ENCODE measurements at regions not wholly inside any gene's neighbourhood (a gene's known extent, or its start where the extent isn't known, plus 50 kb on each side); places are given as distances from the start of the nearest gene placed in this dataset.

DNA sequence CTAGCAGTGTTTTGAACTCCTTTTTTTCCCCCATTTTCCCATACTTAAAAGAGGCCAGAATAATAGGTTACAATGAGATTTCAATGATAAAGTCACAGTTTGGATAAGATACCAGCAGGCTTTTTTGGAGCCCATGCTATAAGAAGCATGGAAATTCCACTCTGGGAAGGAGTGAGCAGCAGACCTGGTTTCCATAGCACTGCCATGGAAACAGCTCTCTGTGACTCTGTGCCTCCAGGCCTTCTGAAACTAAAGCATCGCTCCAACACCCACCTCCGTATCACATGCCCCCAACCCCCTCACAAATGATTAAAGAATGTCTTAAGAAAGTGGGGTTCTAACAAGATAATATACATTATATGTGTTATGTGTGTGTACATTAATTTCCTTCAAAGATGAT lies 165.0 kb downstream of the GRIN2B start:
- DNase-seq (no peak), ATAC-seq (no peak)
- intact Hi-C loops (cut with DNase I): no loop called here
- TF ChIP-seq, protein P1, sequence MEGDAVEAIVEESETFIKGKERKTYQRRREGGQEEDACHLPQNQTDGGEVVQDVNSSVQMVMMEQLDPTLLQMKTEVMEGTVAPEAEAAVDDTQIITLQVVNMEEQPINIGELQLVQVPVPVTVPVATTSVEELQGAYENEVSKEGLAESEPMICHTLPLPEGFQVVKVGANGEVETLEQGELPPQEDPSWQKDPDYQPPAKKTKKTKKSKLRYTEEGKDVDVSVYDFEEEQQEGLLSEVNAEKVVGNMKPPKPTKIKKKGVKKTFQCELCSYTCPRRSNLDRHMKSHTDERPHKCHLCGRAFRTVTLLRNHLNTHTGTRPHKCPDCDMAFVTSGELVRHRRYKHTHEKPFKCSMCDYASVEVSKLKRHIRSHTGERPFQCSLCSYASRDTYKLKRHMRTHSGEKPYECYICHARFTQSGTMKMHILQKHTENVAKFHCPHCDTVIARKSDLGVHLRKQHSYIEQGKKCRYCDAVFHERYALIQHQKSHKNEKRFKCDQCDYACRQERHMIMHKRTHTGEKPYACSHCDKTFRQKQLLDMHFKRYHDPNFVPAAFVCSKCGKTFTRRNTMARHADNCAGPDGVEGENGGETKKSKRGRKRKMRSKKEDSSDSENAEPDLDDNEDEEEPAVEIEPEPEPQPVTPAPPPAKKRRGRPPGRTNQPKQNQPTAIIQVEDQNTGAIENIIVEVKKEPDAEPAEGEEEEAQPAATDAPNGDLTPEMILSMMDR (IDR thresholded peaks at IDR 0.05): no peak
- WGBS, 2 donors: 64 to 73% methylated on average over 2 of the region's 2 CpGs
- no peak overlapping the region for H3K4me3 ChIP-seq
- peaks cover 0 to 6% (median 0%) of the 10 kb centered on the region in 9 donors for H3K4me1 ChIP-seq
- no peaks in the 10 kb centered on the region for H3K36me3 ChIP-seq
- peaks cover 0 to 5% (median 0%) of the 10 kb centered on the region in 7 donors for H3K27me3 ChIP-seq
- H3K27ac ChIP-seq: no peak overlapping the region
- no peaks in the 10 kb centered on the region for H3K9me3 ChIP-seq

GRCh38 chr12:13812168-13812567 lies 169.2 kb downstream of the GRIN2B start:
- Histone ChIP-seq H3K4me3 (no peak overlapping the region), H3K36me3 (no peaks in the 10 kb centered on the region), H3K27me3 (peaks cover 0 to 5% (median 0%) of the 10 kb centered on the region in 7 donors), H3K27ac (no peak overlapping the region), H3K9me3 (no peaks in the 10 kb centered on the region), H3K4me1 (peaks cover 0 to 6% (median 0%) of the 10 kb centered on the region in 9 donors)
- TF ChIP-seq, protein P1 (IDR thresholded peaks at IDR 0.05): no peak
- DNase-seq (no peak), ATAC-seq (no peak)
- intact Hi-C loops (cut with DNase I): no loop called here

DNA sequence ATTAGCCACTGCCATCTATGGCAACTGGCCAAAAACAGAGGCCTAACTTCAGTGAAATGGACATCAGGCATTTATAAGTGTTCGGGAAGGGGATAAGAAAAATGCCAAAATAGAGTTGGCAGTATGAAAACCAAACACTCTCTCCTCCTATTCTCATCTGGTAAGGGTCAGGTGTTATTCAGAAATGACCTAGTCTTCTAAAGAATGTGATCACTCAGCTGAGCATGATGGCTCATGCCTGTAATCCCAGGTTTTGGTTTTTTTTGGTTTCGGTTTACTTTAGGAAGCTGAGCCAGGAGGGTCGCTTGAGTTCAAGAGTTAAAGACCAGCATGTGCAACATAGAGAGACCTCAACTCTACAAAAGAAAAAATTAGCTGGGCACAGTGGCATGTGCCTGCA lies 170.3 kb downstream of the GRIN2B start:
- Histone ChIP-seq H3K27me3 (peaks cover 0 to 11% (median 0%) of the 10 kb centered on the region in 7 donors), H3K9me3 (no peaks in the 10 kb centered on the region), H3K27ac (no peak overlapping the region), H3K4me1 (peaks cover 0 to 6% (median 0%) of the 10 kb centered on the region in 9 donors), H3K36me3 (no peaks in the 10 kb centered on the region), H3K4me3 (no peak overlapping the region)
- TF ChIP-seq, protein P1 (IDR thresholded peaks at IDR 0.05): no peak
- DNase-seq (no peak), ATAC-seq (no peak)
- WGBS, 2 donors: 82 to 90% methylated on average over 3 of the region's 3 CpGs
- intact Hi-C loops (cut with DNase I): no loop called here

DNA sequence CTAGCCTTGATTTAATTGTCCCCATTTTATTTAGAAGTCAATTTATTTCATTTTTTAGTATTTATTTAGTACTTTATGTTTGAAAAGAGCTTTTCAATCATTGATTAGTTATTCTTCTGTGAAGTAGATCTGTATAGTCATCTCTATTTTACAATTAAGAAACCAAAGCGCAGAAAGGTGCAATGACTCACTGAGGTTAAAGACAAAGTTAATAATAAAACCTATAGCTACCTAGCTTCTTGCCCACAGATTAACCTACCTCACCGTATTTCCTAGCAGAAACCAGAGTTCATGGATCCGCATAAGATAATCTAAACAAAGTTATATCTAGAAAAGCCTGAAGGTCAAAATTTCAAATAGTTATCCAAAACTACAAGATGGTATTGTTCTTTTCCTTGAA lies 176.4 kb downstream of the GRIN2B start:
- WGBS, 2 donors: 60 to 64% methylated on average over 3 of the region's 3 CpGs
- DNase-seq (no peak), ATAC-seq (no peak)
- Histone ChIP-seq H3K27me3 (peaks cover 0 to 12% (median 0%) of the 10 kb centered on the region in 7 donors), H3K27ac (no peak overlapping the region), H3K4me1 (no peaks in the 10 kb centered on the region), H3K4me3 (no peak overlapping the region), H3K36me3 (no peaks in the 10 kb centered on the region), H3K9me3 (no peaks in the 10 kb centered on the region)
- TF ChIP-seq, protein P1 (IDR thresholded peaks at IDR 0.05): no peak
- intact Hi-C loops (cut with DNase I): no loop called here
